ENCODE measurements at regions not wholly inside any gene's neighbourhood (a gene's known extent, or its start where the extent isn't known, plus 50 kb on each side); places are given as distances from the start of the nearest gene placed in this dataset.

DNA sequence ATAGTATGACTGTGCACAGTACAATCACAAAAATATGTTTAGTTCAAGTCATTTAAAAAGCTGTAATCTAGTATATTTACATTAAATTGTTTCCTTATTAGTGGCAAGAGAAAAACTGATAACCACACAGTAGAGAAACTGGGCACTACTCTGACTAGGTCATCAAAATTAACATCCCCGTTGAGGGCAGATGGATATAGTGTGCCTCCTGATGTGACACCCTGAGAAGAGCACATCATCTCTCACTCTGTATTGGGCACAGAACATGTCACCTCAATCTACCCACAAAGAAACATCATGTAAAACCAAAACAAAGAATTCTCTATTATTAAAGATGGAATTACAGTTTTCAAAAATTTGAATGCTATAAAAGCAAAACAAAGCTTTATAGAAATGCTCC, 221.9 kb upstream of the NANOGP8 start:
- Histone ChIP-seq H3K27ac (ENCODE audit: low read depth, low read length) (peak overlapping the region; percentile 65), H2AFZ (ENCODE audit: low read length) (peak overlapping the region; percentile 1), H3K79me2 (ENCODE audit: insufficient read depth, low read length) (no peaks in the 10 kb centered on the region), H3K27me3 (ENCODE audit: insufficient read depth, low read length) (no peaks in the 10 kb centered on the region), H3K9me3 (ENCODE audit: low read depth, low read length) (no peaks in the 10 kb centered on the region), H4K20me1 (ENCODE audit: insufficient read depth, low read length) (no peaks in the 10 kb centered on the region), H3K4me2 (ENCODE audit: insufficient read depth, low read length) (peak overlapping the region; percentile 62), H3K4me1 (ENCODE audit: insufficient read depth, low read length) (peaks cover 49% of the 10 kb centered on the region), H3K4me3 (ENCODE audit: insufficient read depth, low read length) (no peak overlapping the region), H3K36me3 (ENCODE audit: insufficient read depth, low read length) (no peaks in the 10 kb centered on the region)
- peak; percentile 49 for DNase-seq (ENCODE audit: insufficient read length, low spot score, missing footprints)
- TF ChIP-seq CTCF (IDR thresholded peaks at IDR 0.05; ENCODE audit: extremely low read depth, low read depth, low read length) = no peak

GRCh38 chr15:35306361-35306981, 221.4 kb upstream of the NANOGP8 start:
- Histone ChIP-seq H3K79me2 (ENCODE audit: insufficient read depth, low read length) (no peaks in the 10 kb centered on the region), H3K27me3 (ENCODE audit: insufficient read depth, low read length) (no peaks in the 10 kb centered on the region), H3K27ac (ENCODE audit: low read depth, low read length) (peak overlapping the region; percentile 65), H3K4me2 (ENCODE audit: insufficient read depth, low read length) (peak overlapping the region; percentile 62), H3K9me3 (ENCODE audit: low read depth, low read length) (no peaks in the 10 kb centered on the region), H4K20me1 (ENCODE audit: insufficient read depth, low read length) (no peaks in the 10 kb centered on the region), H2AFZ (ENCODE audit: low read length) (peak overlapping the region; percentile 1), H3K36me3 (ENCODE audit: insufficient read depth, low read length) (no peaks in the 10 kb centered on the region), H3K4me1 (ENCODE audit: insufficient read depth, low read length) (peaks cover 49% of the 10 kb centered on the region), H3K4me3 (ENCODE audit: insufficient read depth, low read length) (peak overlapping the region; percentile 6)
- TF ChIP-seq CTCF (IDR thresholded peaks at IDR 0.05; ENCODE audit: extremely low read depth, low read depth, low read length) = no peak
- no peak for DNase-seq (ENCODE audit: insufficient read length, low spot score, missing footprints)

DNA sequence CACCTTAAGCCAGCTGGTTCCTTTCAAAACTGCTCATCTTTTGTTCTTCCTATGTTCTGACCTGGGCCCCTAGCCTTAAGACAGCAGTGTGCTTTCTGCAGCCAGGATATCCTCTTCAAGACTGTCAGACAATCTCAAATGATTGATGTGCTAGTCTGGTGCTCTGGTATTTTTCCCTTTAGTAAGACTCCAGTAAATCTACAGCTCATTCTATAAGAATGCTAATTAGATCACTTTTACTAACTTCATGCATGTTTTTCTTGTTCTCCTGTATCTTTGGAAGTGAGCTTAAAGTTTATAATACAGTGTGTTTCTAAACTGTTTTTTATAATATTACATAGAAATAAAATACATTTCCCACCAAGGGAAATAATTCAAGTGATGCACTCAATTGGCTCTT, 220.9 kb upstream of the NANOGP8 start:
- Histone ChIP-seq H3K27me3 (ENCODE audit: insufficient read depth, low read length) (no peaks in the 10 kb centered on the region), H3K4me1 (ENCODE audit: insufficient read depth, low read length) (peaks cover 49% of the 10 kb centered on the region), H3K36me3 (ENCODE audit: insufficient read depth, low read length) (no peaks in the 10 kb centered on the region), H3K79me2 (ENCODE audit: insufficient read depth, low read length) (no peaks in the 10 kb centered on the region), H3K4me3 (ENCODE audit: insufficient read depth, low read length) (no peak overlapping the region), H2AFZ (ENCODE audit: low read length) (no peak overlapping the region), H3K4me2 (ENCODE audit: insufficient read depth, low read length) (peak overlapping the region; percentile 62), H4K20me1 (ENCODE audit: insufficient read depth, low read length) (no peaks in the 10 kb centered on the region), H3K27ac (ENCODE audit: low read depth, low read length) (peak overlapping the region; percentile 65), H3K9me3 (ENCODE audit: low read depth, low read length) (no peaks in the 10 kb centered on the region)
- no peak for TF ChIP-seq CTCF (IDR thresholded peaks at IDR 0.05; ENCODE audit: extremely low read depth, low read depth, low read length)
- DNase-seq (ENCODE audit: insufficient read length, low spot score, missing footprints) = no peak

- no peak for DNase-seq (ENCODE audit: insufficient read length, low spot score, missing footprints)
- Histone ChIP-seq H3K4me3 (ENCODE audit: insufficient read depth, low read length) (no peak overlapping the region), H4K20me1 (ENCODE audit: insufficient read depth, low read length) (no peaks in the 10 kb centered on the region), H3K27me3 (ENCODE audit: insufficient read depth, low read length) (no peaks in the 10 kb centered on the region), H3K27ac (ENCODE audit: low read depth, low read length) (peak overlapping the region; percentile 26), H3K4me1 (ENCODE audit: insufficient read depth, low read length) (peaks cover 45% of the 10 kb centered on the region), H3K36me3 (ENCODE audit: insufficient read depth, low read length) (no peaks in the 10 kb centered on the region), H3K9me3 (ENCODE audit: low read depth, low read length) (no peaks in the 10 kb centered on the region), H2AFZ (ENCODE audit: low read length) (no peak overlapping the region), H3K79me2 (ENCODE audit: insufficient read depth, low read length) (no peaks in the 10 kb centered on the region), H3K4me2 (ENCODE audit: insufficient read depth, low read length) (no peak overlapping the region)
- no peak for TF ChIP-seq CTCF (IDR thresholded peaks at IDR 0.05; ENCODE audit: extremely low read depth, low read depth, low read length)
These were observed 220.0 kb upstream of the NANOGP8 start for GRCh38 chr15:35305031-35305550.

All from osteoblast (primary cell).